GM12872 (cell line): ENCODE measurements at regions not wholly inside any gene's neighbourhood (a gene's known extent, or its start where the extent isn't known, plus 50 kb on each side); places are given as distances from the start of the nearest gene placed in this dataset.

Experiments
- TF ChIP-seq, protein P1 (sequence below): IDR thresholded peaks from 3 replicates; pipeline ENCODE4 v1.5.1; 2011; ENCODE audit warnings: low read depth, mild to moderate bottlenecking, low read length, moderate library complexity; ENCODE audit not compliant: insufficient read depth

DNA sequence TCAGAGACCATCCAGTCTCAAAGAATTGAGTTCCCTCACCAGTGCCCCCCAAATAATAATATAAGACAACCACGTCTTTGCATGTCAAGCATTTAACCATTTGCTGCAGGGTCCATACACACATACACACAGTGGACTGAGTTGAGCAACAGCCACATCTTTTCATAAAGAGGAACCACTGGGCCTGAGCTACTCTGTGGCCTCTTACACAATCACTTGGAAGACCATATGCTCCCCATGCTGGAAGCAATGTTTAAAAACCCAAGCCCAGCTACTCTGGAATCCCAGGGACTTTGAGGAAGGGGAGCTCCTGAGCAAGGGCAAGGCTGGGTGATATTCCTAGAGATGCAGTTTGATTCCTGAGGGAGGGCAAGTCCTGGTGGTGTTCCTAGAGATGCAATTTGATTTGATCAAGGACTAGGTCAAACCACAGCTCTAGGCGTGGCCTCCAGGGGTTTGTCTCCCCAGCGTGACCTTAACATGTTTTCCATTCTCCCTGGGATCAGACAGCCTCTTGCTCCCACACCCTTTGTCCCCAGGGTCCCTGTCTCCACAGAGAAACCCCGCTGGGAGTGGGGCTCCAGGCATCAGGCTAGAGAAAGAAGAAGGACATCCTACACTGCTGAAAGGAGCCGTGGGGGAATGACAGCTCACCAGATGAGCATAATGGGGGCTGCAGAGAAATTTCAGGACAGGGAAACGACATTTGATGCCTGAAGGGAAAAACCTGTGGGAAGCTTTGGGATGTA is 376.2 kb upstream of the MGMT start:
- TF ChIP-seq, protein P1, sequence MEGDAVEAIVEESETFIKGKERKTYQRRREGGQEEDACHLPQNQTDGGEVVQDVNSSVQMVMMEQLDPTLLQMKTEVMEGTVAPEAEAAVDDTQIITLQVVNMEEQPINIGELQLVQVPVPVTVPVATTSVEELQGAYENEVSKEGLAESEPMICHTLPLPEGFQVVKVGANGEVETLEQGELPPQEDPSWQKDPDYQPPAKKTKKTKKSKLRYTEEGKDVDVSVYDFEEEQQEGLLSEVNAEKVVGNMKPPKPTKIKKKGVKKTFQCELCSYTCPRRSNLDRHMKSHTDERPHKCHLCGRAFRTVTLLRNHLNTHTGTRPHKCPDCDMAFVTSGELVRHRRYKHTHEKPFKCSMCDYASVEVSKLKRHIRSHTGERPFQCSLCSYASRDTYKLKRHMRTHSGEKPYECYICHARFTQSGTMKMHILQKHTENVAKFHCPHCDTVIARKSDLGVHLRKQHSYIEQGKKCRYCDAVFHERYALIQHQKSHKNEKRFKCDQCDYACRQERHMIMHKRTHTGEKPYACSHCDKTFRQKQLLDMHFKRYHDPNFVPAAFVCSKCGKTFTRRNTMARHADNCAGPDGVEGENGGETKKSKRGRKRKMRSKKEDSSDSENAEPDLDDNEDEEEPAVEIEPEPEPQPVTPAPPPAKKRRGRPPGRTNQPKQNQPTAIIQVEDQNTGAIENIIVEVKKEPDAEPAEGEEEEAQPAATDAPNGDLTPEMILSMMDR: no peak

- TF ChIP-seq, protein P1: no peak
Measured at GRCh38 chr10:129093641-129094040, 373.4 kb upstream of the MGMT start.

- TF ChIP-seq, protein P1: no peak
Measured at GRCh38 chr10:129094233-129094632, 372.8 kb upstream of the MGMT start.

GRCh38 chr10:129094861-129095260 is 372.2 kb upstream of the MGMT start:
- TF ChIP-seq, protein P1: no peak

- TF ChIP-seq, protein P1: no peak
Measured at GRCh38 chr10:129095680-129096064, 371.4 kb upstream of the MGMT start.

- TF ChIP-seq, protein P1: no peak
Measured at GRCh38 chr10:129096065-129096984, 370.7 kb upstream of the MGMT start.

GRCh38 chr10:129097776-129098330 is 369.2 kb upstream of the MGMT start:
- TF ChIP-seq, protein P1: no peak
